ENCODE measurements at regions not wholly inside any gene's neighbourhood (a gene's known extent, or its start where the extent isn't known, plus 50 kb on each side); places are given as distances from the start of the nearest gene placed in this dataset.
"Not testable (repeated sequence)": the region's sequence is repeated elsewhere in the genome, so short reads cannot be mapped to it uniquely, and the experiment has no call there.

GRCh38 chr15:21656798-21657397 lies 216.6 kb upstream of the POTEB3 start:
- ATAC-seq (replicated peaks in 1 of 2), result peak; percentile 89 to 90
- not testable (repeated sequence) for H3K27me3 Mint-ChIP-seq (ENCODE audit: low read depth); H3K4me3 Mint-ChIP-seq; H3K36me3 Mint-ChIP-seq (ENCODE audit: insufficient read depth in 2 of 2); H3K4me1 Mint-ChIP-seq (ENCODE audit: low read depth); DNase-seq; H3K9me3 Mint-ChIP-seq; H3K27ac Mint-ChIP-seq

GRCh38 chr15:21656114-21656746 lies 215.9 kb upstream of the POTEB3 start:
- H3K27ac Mint-ChIP-seq; H3K4me1 Mint-ChIP-seq (ENCODE audit: low read depth); DNase-seq; H3K36me3 Mint-ChIP-seq (ENCODE audit: insufficient read depth in 2 of 2); H3K4me3 Mint-ChIP-seq; H3K9me3 Mint-ChIP-seq; H3K27me3 Mint-ChIP-seq (ENCODE audit: low read depth): not testable (repeated sequence)
- peak; percentile 68 to 75 for ATAC-seq (replicated peaks in 1 of 2)

- H3K27me3 Mint-ChIP-seq (ENCODE audit: low read depth); H3K4me3 Mint-ChIP-seq; H3K27ac Mint-ChIP-seq; H3K4me1 Mint-ChIP-seq (ENCODE audit: low read depth); H3K9me3 Mint-ChIP-seq; H3K36me3 Mint-ChIP-seq (ENCODE audit: insufficient read depth in 2 of 2); ATAC-seq (replicated peaks in 1 of 2); DNase-seq: not testable (repeated sequence)
Measured at GRCh38 chr15:21653707-21654106, 213.4 kb upstream of the POTEB3 start.

GRCh38 chr15:21638770-21639169 lies 198.5 kb upstream of the POTEB3 start:
- not testable (repeated sequence) for H3K36me3 Mint-ChIP-seq (ENCODE audit: insufficient read depth in 2 of 2); H3K4me3 Mint-ChIP-seq; ATAC-seq (replicated peaks in 1 of 2)

DNA sequence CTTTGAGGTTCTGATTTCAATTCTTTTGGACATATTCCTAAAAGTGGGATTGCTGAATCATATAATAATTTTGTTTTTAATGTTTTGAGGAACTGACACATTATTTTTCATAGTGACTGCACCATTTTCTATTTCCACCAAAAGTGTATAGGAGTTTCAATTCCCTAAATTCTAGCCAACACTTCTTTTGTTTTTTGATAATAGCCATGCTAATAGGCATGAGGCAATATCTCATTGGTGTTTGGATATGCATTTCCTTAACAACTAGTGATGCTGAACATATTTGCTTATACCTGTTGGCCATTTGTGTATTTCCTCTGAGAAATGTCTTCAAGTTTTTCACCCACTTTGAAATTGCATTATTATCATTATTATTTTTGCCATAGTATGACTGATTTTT lies 186.4 kb upstream of the POTEB3 start:
- H3K4me1 Mint-ChIP-seq (ENCODE audit: low read depth); H3K27ac Mint-ChIP-seq; ATAC-seq (replicated peaks in 1 of 2); DNase-seq; H3K36me3 Mint-ChIP-seq (ENCODE audit: insufficient read depth in 2 of 2); H3K9me3 Mint-ChIP-seq; H3K4me3 Mint-ChIP-seq; H3K27me3 Mint-ChIP-seq (ENCODE audit: low read depth): not testable (repeated sequence)

More at GRCh38 chr15:21638770-21639169, 198.5 kb upstream of the POTEB3 start:
- H3K27ac Mint-ChIP-seq; H3K27me3 Mint-ChIP-seq (ENCODE audit: low read depth); DNase-seq; H3K4me1 Mint-ChIP-seq (ENCODE audit: low read depth); H3K9me3 Mint-ChIP-seq: not testable (repeated sequence)

GRCh38 chr15:21609223-21609622 lies 168.9 kb upstream of the POTEB3 start:
- H3K4me1 Mint-ChIP-seq (ENCODE audit: low read depth), result not testable (repeated sequence)

DNA sequence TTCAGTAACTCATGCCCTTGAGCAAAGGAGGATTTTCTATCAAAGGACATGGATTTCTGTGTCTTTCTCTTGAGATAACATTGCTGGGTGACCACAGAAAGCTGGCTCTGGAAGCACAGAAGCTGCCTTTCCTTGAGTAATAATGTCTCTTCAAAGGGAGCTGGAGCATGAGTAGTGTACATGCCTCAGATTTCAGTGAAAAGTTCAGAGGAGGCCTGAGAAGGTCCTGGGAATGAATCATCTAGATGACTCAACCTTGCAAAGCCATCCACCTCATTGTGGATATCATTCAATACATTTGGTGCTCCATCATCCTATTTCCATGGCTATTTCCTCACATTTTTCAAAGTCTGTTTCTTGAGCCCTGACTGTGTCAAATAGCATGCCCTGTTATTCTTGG lies 125.1 kb upstream of the POTEB3 start:
- not testable (repeated sequence) for ATAC-seq (replicated peaks in 1 of 2); H3K4me1 Mint-ChIP-seq (ENCODE audit: low read depth); DNase-seq; H3K27ac Mint-ChIP-seq; H3K27me3 Mint-ChIP-seq (ENCODE audit: low read depth); H3K9me3 Mint-ChIP-seq; H3K4me3 Mint-ChIP-seq; H3K36me3 Mint-ChIP-seq (ENCODE audit: insufficient read depth in 2 of 2)

More at GRCh38 chr15:21609223-21609622, 168.9 kb upstream of the POTEB3 start:
- not testable (repeated sequence) for ATAC-seq (replicated peaks in 1 of 2); H3K9me3 Mint-ChIP-seq; DNase-seq; H3K4me3 Mint-ChIP-seq; H3K27me3 Mint-ChIP-seq (ENCODE audit: low read depth); H3K36me3 Mint-ChIP-seq (ENCODE audit: insufficient read depth in 2 of 2); H3K27ac Mint-ChIP-seq

DNA sequence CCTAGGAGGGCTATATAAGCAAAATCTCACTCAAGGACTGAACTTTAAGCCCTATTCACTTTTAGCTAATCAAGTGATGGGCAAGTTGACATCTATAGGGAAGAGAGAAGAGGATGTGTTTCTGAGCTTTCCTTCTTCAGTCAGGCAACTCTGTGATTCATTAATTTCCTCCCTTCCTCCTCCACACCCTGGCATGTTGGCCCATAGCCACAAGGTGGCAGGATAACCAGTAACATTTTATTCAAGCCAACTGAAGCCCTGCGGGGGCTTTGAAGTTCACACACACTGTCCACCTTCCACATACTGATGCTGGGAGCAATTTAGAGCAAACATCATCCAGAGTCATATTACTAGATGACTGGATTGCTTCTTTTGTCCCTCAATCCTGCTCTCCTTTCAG lies 111.5 kb upstream of the POTEB3 start:
- not testable (repeated sequence) for DNase-seq; H3K27ac Mint-ChIP-seq; H3K9me3 Mint-ChIP-seq; H3K36me3 Mint-ChIP-seq (ENCODE audit: insufficient read depth in 2 of 2); H3K4me3 Mint-ChIP-seq; H3K4me1 Mint-ChIP-seq (ENCODE audit: low read depth); H3K27me3 Mint-ChIP-seq (ENCODE audit: low read depth)
- peak; percentile 77 to 80 for ATAC-seq (replicated peaks in 1 of 2)

GRCh38 chr15:21546182-21546903 lies 106.0 kb upstream of the POTEB3 start:
- ATAC-seq (replicated peaks in 1 of 2); H3K27me3 Mint-ChIP-seq (ENCODE audit: low read depth); H3K4me1 Mint-ChIP-seq (ENCODE audit: low read depth); H3K4me3 Mint-ChIP-seq; H3K27ac Mint-ChIP-seq; H3K36me3 Mint-ChIP-seq (ENCODE audit: insufficient read depth in 2 of 2); DNase-seq; H3K9me3 Mint-ChIP-seq: not testable (repeated sequence)

- H3K27ac Mint-ChIP-seq; H3K27me3 Mint-ChIP-seq (ENCODE audit: low read depth); H3K4me3 Mint-ChIP-seq; H3K4me1 Mint-ChIP-seq (ENCODE audit: low read depth); H3K9me3 Mint-ChIP-seq; H3K36me3 Mint-ChIP-seq (ENCODE audit: insufficient read depth in 2 of 2); ATAC-seq (replicated peaks in 1 of 2); DNase-seq: not testable (repeated sequence)
Measured at GRCh38 chr15:21532785-21533184, 92.5 kb upstream of the POTEB3 start.

- not testable (repeated sequence) for H3K9me3 Mint-ChIP-seq; ATAC-seq (replicated peaks in 1 of 2); H3K36me3 Mint-ChIP-seq (ENCODE audit: insufficient read depth in 2 of 2); DNase-seq; H3K27me3 Mint-ChIP-seq (ENCODE audit: low read depth); H3K4me3 Mint-ChIP-seq; H3K4me1 Mint-ChIP-seq (ENCODE audit: low read depth); H3K27ac Mint-ChIP-seq
Measured at GRCh38 chr15:21516248-21516647, 75.9 kb upstream of the POTEB3 start.

- H3K27ac Mint-ChIP-seq; H3K9me3 Mint-ChIP-seq; ATAC-seq (replicated peaks in 1 of 2); H3K27me3 Mint-ChIP-seq (ENCODE audit: low read depth); H3K4me1 Mint-ChIP-seq (ENCODE audit: low read depth); DNase-seq; H3K36me3 Mint-ChIP-seq (ENCODE audit: insufficient read depth in 2 of 2); H3K4me3 Mint-ChIP-seq: not testable (repeated sequence)
Measured at GRCh38 chr15:21515296-21515695, 75.0 kb upstream of the POTEB3 start.

GRCh38 chr15:21503021-21503420 lies 62.7 kb upstream of the POTEB3 start:
- not testable (repeated sequence) for H3K27ac Mint-ChIP-seq

More at GRCh38 chr15:21503021-21503420, 62.7 kb upstream of the POTEB3 start:
- not testable (repeated sequence) for H3K4me3 Mint-ChIP-seq; ATAC-seq (replicated peaks in 1 of 2); H3K27me3 Mint-ChIP-seq (ENCODE audit: low read depth); DNase-seq; H3K36me3 Mint-ChIP-seq (ENCODE audit: insufficient read depth in 2 of 2); H3K4me1 Mint-ChIP-seq (ENCODE audit: low read depth); H3K9me3 Mint-ChIP-seq

Measured in activated T-cell treated with anti-CD3 and anti-CD28 coated beads, Interleukin-2, amount 50 U/mL, for 72 hours (primary cell).